ENCODE measurements at regions not wholly inside any gene's neighbourhood (a gene's known extent, or its start where the extent isn't known, plus 50 kb on each side); places are given as distances from the start of the nearest gene placed in this dataset.

DNA sequence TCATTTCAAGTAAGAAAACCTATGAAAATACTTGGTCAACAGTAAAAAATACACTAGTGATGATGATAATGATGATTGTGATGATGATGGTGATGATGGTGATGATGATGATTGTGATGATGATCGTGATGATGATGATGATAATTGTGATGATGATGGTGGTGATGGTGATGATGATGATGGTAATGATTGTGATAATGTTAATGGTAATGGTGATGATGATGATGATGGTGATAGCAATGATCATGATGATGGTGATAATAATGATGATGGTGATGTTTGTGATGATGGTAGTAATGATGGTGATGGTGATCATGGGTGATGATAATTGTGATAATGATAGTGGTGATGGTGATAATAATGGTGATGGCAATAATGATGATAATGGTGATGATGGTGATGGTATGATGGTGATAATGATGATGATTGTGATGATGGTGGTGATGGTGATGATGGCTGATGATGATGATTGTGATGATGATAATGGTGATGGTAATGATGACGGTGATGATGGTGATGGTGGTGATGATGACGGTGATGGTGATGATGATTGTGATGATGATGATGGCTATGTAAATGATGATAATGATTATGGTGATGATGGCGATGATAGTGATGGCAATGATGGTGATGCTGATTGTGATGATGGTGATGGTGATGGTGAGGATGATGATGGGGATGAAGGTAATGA, 62.1 kb downstream of the VCX3A start:
- H3K27me3 Mint-ChIP-seq (ENCODE audit: unreplicated experiment) = no peaks in the 10 kb centered on the region

DNA sequence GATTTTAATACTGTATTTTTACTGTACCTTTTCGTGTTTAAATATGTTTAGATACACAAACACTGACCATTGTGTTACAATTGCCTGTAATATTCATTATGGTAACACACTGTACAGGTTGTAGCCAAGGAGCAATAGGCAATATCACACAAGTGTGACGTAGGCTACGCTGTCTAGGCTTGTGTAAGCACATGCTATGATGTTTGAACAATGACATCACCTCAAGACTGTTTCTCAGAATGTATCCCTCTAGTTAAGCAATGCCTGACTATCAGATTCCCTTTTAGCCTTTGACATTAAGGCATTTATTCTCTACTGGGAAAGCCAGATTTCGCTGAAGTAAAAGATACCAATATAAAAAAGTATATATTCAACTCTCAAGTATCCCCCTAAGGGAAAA, 66.2 kb downstream of the VCX3A start:
- no peak for DNase-seq
- CTCF ChIA-PET = no interaction called here
- Mint-ChIP-seq H3K36me3 (ENCODE audit: insufficient read depth, unreplicated experiment) (no peaks in the 10 kb centered on the region), H3K27me3 (ENCODE audit: unreplicated experiment) (no peaks in the 10 kb centered on the region), H3K4me3 (ENCODE audit: low read depth, unreplicated experiment) (no peak overlapping the region), H3K9me3 (ENCODE audit: low read depth, unreplicated experiment) (peaks cover 5% of the 10 kb centered on the region), H3K4me1 (ENCODE audit: low read depth, unreplicated experiment) (no peaks in the 10 kb centered on the region), H3K27ac (ENCODE audit: unreplicated experiment) (no peak overlapping the region)
- intact Hi-C loops (cut with micrococcal nuclease; ENCODE audit: unreplicated experiment) = no loop called here
- BruUV-seq (replicated peaks) = no TSS peak
- TF ChIP-seq, protein P1, sequence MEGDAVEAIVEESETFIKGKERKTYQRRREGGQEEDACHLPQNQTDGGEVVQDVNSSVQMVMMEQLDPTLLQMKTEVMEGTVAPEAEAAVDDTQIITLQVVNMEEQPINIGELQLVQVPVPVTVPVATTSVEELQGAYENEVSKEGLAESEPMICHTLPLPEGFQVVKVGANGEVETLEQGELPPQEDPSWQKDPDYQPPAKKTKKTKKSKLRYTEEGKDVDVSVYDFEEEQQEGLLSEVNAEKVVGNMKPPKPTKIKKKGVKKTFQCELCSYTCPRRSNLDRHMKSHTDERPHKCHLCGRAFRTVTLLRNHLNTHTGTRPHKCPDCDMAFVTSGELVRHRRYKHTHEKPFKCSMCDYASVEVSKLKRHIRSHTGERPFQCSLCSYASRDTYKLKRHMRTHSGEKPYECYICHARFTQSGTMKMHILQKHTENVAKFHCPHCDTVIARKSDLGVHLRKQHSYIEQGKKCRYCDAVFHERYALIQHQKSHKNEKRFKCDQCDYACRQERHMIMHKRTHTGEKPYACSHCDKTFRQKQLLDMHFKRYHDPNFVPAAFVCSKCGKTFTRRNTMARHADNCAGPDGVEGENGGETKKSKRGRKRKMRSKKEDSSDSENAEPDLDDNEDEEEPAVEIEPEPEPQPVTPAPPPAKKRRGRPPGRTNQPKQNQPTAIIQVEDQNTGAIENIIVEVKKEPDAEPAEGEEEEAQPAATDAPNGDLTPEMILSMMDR (IDR thresholded peaks at IDR 0.05; ENCODE audit: unreplicated experiment) = no peak

More for the DNA sequence above, 62.1 kb downstream of the VCX3A start:
- CTCF ChIA-PET = no interaction called here
- TF ChIP-seq, protein P1 (IDR thresholded peaks at IDR 0.05; ENCODE audit: unreplicated experiment) = no peak
- no peak overlapping the region for H3K4me3 Mint-ChIP-seq (ENCODE audit: low read depth, unreplicated experiment)
- no peak overlapping the region for H3K27ac Mint-ChIP-seq (ENCODE audit: unreplicated experiment)
- BruUV-seq (replicated peaks) = no TSS peak
- intact Hi-C loops (cut with micrococcal nuclease; ENCODE audit: unreplicated experiment) = no loop called here
- DNase-seq = no peak
- H3K9me3 Mint-ChIP-seq (ENCODE audit: low read depth, unreplicated experiment) = peaks cover 3% of the 10 kb centered on the region
- no peaks in the 10 kb centered on the region for H3K4me1 Mint-ChIP-seq (ENCODE audit: low read depth, unreplicated experiment)
- no peaks in the 10 kb centered on the region for H3K36me3 Mint-ChIP-seq (ENCODE audit: insufficient read depth, unreplicated experiment)

DNA sequence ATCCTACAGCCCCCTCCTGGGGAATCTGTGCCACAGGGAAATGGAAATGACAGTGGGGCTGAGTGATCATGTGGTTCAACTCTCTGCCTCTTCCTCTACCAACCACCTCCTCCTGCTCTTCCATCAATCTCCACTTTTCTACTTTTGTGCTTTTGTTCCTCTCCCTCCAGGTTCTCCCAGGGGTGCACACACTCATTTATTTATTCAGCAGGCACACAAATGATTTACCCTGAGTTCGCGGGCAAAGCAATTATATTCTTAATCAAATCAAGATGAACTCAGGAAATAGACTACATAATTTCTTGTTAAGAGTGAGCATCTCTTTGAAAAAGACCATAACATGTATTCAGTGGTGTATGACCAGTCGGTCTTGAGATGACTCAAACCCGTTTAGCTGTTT, 69.2 kb downstream of the VCX3A start:
- Mint-ChIP-seq H3K27me3 (ENCODE audit: unreplicated experiment) (no peaks in the 10 kb centered on the region), H3K36me3 (ENCODE audit: insufficient read depth, unreplicated experiment) (no peaks in the 10 kb centered on the region), H3K27ac (ENCODE audit: unreplicated experiment) (no peak overlapping the region), H3K4me3 (ENCODE audit: low read depth, unreplicated experiment) (no peak overlapping the region), H3K4me1 (ENCODE audit: low read depth, unreplicated experiment) (no peaks in the 10 kb centered on the region), H3K9me3 (ENCODE audit: low read depth, unreplicated experiment) (peaks cover 6% of the 10 kb centered on the region)
- BruUV-seq (replicated peaks) = no TSS peak
- no peak for DNase-seq
- CTCF ChIA-PET = no interaction called here
- TF ChIP-seq, protein P1 (IDR thresholded peaks at IDR 0.05; ENCODE audit: unreplicated experiment) = no peak
- intact Hi-C loops (cut with micrococcal nuclease; ENCODE audit: unreplicated experiment) = no loop called here

DNA sequence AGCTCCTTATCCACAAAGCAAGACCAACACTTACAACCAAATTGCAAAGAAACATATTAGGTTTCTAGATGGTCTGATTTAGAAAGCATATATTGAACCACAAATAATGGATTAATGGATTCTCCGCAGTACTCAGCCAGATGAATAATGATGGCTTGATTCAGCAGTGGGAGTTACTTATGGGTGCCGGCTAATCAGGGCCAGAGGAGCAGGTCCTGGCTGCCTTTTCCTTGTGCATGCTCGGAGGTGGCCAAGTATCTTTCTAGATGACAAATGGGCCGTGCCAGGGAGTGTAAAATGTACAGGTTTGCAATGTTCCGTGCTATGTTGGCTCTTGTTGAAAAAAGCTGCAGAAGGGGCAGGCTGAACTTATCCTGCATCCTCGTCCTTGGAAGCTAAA, 70.2 kb downstream of the VCX3A start:
- H3K27ac Mint-ChIP-seq (ENCODE audit: unreplicated experiment) = no peak overlapping the region
- DNase-seq = no peak
- TF ChIP-seq, protein P1 (IDR thresholded peaks at IDR 0.05; ENCODE audit: unreplicated experiment) = no peak
- no peaks in the 10 kb centered on the region for H3K4me1 Mint-ChIP-seq (ENCODE audit: low read depth, unreplicated experiment)
- intact Hi-C loops (cut with micrococcal nuclease; ENCODE audit: unreplicated experiment) = no loop called here
- H3K9me3 Mint-ChIP-seq (ENCODE audit: low read depth, unreplicated experiment) = peaks cover 4% of the 10 kb centered on the region
- no TSS peak for BruUV-seq (replicated peaks)
- H3K4me3 Mint-ChIP-seq (ENCODE audit: low read depth, unreplicated experiment) = no peak overlapping the region
- no peaks in the 10 kb centered on the region for H3K27me3 Mint-ChIP-seq (ENCODE audit: unreplicated experiment)
- H3K36me3 Mint-ChIP-seq (ENCODE audit: insufficient read depth, unreplicated experiment) = no peaks in the 10 kb centered on the region
- CTCF ChIA-PET = no interaction called here
